Stimulated activated CD4-positive, alpha-beta T cell treated with anti-CD3 and anti-CD28 coated beads, Interleukin-15, amount 100 ng/mL, for 1 hour (primary cell): ENCODE measurements at regions not wholly inside any gene's neighbourhood (a gene's known extent, or its start where the extent isn't known, plus 50 kb on each side); places are given as distances from the start of the nearest gene placed in this dataset.

ENCODE experiments used
- DNase-seq, 2 donors: peaks; one replicate each; pipeline ENCODE4 v3.0.0-alpha.2; 2020; ENCODE audit warnings: low read depth in 1 of 2, low spot score in 1 of 2

GRCh38 chr17:15177343-15177742 is 87.8 kb downstream of the PMP22 start:
- DNase-seq: no peak

- no peak for DNase-seq
These were observed 89.8 kb downstream of the PMP22 start for GRCh38 chr17:15175356-15175755.

DNA sequence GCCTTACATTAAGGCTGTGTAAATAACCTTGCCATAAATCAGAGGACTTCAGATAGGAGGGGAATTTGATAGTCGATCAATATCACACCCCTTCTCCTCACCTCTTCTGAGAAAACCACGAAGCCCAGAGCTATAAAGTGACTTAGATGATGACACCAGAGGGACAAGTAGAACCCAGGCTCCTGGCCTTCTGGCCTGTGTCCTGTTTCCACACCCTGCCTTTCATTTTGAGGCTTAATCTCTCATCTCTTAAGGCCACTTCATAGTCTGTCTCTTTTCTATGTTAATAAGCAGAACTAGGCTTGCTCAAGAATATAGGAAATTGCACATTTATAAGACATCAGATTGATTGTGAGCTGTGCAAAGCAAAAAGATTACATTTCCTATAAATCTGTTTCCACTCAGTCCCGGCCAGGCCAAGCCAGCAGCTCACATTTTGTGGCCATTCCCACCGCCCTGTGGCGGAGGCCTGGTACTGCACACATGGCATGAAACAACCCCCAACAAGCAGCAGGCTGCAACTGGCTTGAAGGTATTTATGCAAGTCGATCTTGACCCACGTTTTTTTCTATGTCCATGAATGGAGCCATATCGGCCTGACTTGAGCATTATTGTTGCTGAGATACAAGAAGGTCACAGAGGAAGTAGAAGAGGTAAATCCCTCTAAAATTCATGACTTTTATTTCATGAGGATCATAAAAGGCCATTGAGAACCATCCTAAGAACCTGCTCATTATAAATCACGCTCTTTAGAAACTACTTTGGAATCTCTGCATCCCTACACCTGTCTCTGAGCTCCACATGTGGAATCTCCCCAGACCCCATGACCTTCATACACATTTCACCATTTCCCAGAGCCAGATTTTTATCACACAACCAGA is 93.7 kb downstream of the PMP22 start:
- no peak for DNase-seq

- DNase-seq: no peak
These were observed 95.5 kb downstream of the PMP22 start for GRCh38 chr17:15169676-15170075.

- DNase-seq: no peak
These were observed 96.7 kb downstream of the PMP22 start for GRCh38 chr17:15168379-15168778.

GRCh38 chr17:15161395-15161794 is 103.7 kb downstream of the PMP22 start:
- DNase-seq: no peak

DNA sequence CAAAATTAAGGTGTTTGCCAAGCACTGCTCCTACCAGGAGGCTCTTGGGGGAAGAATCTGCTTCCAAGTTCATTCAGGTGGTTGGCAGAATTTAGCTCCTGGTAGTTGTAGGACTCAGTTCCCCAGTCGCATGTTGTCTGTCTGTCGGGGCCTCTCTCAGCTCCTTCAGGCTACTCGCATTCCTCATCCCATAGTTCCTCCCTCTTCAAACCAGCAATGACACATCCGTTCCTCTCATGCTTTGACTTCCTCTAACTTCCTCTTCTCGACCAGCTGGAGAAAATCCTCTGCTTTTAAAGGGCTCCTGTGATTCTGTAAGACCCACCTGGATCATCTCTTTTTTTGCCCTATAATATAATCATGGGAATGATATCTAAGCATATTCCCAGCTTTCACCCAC is 108.1 kb downstream of the PMP22 start:
- no peak for DNase-seq

DNA sequence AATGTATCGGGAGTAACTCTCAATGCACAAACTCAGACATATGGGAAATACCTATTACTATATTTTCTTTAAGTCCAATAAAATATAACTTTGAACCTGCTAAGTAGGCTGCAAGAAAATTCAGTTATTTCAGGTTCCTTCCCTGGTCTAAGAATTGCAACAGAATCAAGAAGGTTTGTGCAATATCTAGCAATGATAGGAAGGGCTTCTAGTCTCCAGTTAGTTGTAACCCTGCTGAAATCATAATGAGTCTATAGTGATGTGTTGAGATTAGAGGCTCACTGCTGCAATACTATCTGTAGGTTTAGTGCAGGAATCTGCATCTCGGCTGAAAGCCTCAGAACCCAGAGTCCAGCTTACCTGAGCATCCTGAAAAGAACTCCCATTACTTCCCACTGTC is 110.5 kb downstream of the PMP22 start:
- no peak for DNase-seq

DNA sequence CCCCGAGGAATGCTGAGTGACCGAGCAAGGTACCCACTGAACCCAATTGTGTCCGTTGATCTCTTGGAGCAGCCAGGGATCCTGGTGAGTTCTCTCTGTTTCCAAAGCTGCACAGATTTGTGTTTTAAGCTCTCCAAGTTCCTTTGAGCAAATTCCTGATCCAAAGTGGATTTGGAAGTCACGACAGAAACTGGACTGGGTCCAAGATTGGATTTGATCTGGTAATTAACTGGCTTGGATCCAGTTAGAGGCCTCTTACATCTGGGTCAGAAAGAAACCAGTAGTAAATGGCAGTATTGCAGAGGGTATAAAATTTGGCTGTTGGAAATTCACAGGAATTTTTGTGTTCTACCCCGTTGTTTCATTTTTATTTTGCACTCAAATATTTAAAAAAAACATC is 119.5 kb downstream of the PMP22 start:
- DNase-seq: no peak

GRCh38 chr17:15143524-15143923 is 121.6 kb downstream of the PMP22 start:
- DNase-seq: no peak

- no peak for DNase-seq
These were observed 130.8 kb downstream of the PMP22 start for GRCh38 chr17:15134363-15134762.

GRCh38 chr17:15133826-15134225 is 131.3 kb downstream of the PMP22 start:
- DNase-seq: no peak

DNA sequence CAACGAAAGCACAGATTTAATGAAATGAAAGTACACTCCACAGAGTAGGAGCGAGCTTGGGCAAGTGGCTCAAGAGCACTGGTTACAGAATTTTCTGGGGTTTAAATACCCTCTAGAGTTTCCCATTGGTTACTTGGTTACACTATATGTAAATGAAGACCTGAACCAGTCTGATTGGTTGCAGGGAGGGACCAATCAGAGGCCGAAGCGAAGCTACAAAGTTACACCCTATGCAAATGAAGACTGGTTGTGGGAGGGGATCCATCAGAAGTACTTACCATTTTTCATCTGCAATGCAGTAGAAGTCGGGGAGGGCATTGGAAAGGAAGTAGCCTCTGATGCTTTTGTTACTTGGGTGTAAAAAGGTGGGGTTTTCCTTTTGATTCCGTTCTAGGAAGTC is 132.0 kb downstream of the PMP22 start:
- no peak for DNase-seq

DNA sequence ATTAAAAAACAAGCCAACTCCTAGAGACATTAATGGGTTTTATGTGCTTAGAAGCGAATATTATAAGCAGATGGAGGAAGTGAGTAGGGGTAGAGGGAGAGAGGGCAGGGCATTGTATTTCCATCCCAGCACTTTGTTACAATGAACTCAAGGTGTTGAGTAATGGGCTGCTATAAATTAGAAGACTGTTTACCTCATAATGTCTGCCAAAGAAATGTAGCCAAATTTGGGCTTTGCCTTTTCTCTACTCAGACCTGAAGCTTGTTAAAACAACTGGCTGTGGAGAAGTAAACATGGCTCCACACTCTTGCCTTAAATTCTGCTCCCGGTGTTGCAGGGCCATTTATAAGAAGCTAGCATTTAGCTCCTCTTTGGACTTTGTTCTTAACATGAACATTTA is 134.7 kb downstream of the PMP22 start:
- DNase-seq: no peak

DNA sequence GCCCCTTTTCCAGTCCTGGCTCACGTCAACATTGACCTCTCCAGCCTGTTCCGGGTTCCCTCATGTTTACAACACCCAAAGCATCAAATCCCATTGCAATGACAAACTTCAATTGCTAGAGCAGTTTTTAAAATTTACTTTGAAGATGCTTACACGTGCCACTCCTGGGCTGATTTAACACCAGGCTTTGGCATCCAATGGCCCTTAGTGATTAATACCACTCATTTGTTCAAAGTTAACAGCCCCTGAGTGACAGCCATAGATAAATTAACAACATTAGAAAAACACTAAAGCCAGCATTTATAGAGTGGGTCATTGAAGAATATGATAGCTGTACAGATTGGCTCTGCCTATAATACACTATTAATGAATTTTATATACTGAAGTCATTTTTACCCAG is 135.1 kb downstream of the PMP22 start:
- DNase-seq: no peak

DNA sequence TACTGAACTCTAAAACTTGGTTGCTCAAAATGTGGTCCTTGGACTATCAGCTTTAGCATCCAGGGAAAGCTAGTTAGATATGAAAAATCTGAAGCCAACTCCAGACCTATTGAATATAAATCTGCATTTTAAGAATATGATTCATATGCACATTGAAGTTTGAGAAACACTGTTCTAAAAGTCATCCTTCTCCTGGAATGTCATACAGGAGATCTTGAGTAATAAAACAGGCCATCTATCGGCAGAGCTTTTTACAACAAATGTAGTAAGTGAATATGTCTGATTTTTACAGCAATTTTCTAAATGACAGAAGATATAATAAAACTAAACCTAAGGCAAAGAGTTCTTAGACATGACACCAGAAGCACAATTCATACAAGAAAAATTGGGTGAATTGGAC is 140.4 kb downstream of the PMP22 start:
- no peak for DNase-seq

DNA sequence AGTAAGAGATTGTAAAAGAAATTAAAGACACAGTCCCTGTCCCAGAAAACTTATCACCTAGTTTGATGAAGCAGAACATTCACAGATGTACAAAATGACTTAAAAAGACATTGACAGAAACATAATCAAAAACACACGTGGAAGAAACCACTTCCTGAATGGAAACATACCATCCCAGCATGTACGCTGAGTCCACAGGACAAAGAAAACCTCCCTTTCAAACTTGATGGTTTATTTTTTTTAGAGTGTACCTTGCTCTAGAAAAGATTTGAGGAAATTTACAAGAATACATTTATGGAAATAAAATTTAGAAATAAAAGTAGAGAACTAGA is 140.9 kb downstream of the PMP22 start:
- DNase-seq: no peak

DNA sequence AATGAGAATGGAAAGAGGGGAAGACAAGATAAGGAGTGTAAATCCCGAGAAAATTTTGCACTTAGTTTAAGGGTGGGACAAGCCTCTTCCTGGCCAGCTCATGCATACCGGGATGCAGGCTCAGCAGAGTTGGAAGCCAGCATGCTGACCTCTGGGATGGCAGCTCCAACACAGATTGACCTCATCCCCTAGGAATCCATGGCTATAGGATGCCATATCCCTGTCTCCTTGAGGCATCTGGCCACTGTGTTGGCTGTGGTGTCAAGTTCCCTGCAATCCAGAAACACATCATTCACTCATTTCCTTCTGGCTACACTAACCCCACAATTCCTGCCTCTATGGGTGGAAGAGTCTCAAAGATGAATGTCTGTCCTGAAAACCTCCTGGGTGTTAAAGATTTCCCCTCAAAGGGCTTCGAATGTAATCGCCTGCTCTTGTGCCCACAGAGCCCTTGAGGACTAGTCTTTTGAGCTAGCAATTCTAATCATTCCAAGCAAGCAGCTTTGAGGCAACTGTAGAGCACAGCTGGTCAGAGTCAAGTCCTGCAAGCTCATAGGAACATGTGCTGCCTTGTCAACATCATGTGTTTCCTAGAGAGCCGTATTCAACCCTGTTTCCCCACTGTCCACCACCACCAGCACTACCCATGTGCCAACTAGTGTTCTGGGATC is 141.4 kb downstream of the PMP22 start:
- DNase-seq: no peak

DNA sequence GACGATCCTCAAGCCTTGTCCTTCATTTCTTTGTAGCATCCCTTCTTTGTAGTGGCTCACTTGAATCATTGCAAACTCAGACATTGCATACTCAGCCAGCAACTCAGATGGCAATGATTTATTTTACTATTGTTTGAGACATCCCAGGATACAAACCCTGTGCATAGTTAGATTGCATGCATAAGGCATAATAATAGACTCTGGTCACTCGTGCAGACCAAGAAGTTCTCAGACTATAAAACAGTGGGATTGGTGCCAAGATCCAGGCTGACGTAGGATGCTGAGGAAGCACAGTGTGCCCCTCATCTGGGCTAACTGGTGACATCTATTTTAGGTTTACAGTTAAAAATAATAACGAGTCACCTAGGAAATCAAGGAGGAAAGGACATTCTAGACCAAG is 142.3 kb downstream of the PMP22 start:
- no peak for DNase-seq

GRCh38 chr17:15121426-15121825 is 143.7 kb downstream of the PMP22 start:
- DNase-seq: no peak

DNA sequence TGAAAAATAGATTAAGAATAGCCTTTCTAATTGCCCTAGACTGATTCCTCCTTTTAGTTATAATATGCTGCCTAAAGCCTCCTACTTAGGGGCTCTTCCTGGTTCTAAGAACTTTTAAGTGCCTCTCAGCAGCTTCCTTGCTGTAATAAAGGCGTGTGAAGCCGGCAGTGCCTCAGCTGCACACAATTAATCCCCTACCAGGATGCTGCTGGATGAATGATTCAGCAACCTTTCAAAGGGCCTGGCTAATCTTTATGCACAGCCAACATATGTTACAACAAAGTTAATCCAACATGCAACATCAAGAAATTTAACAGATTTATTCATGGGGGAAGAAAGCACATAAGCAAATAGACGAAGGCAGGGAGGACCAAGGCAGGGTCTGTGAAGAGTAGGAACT is 145.2 kb downstream of the PMP22 start:
- no peak for DNase-seq

DNA sequence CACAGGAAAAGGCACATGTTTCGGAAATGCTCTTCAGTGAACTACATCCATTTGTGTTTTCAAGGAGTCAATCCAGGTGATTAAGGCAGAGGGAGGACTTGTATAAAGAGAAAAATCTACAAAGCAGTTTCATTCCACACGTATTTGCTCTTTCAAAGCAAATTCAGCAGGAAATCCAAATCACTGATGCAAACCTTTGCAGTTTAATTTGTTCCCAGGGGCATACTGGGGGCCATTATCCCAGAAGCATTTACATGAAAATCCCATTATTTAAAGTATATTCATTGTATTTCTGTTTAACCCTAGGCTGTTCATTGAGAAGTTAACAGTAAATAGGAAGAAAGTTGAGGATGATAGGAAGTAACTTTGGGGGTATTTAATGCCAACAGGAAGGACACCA is 147.9 kb downstream of the PMP22 start:
- DNase-seq: no peak
